HG02870 (cell line): ENCODE measurements at regions not wholly inside any gene's neighbourhood (a gene's known extent, or its start where the extent isn't known, plus 50 kb on each side); places are given as distances from the start of the nearest gene placed in this dataset.
"Not testable (repeated sequence)": the region's sequence is repeated elsewhere in the genome, so short reads cannot be mapped to it uniquely, and the experiment has no call there.

Experiments
- ATAC-seq: cut with Tn5 transposase; IDR thresholded peaks from one replicate; pipeline ENCODE4 v1.9.1; 2021; ENCODE audit warnings: mild to moderate bottlenecking, moderate library complexity; ENCODE audit not compliant: unreplicated experiment

DNA sequence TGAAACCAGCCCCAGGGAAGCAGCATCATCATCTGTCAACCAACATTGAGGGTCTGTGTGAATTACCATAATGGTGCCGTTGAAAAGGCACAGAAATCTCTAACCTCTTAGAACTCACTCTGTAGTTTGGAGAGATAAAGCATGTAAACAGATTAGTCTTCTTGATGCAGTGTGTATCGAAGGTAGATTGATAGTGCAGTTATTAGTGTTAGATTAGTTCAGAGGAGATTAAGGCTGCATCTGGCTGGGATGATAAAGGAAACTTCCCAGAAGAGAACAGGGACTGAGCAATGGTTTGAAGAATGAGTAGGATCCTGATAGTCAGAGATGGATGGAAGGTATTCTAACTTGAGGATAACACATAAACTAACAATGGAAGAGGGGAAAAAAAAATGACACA is 651.5 kb downstream of the TLE1 start:
- ATAC-seq, result no peak

DNA sequence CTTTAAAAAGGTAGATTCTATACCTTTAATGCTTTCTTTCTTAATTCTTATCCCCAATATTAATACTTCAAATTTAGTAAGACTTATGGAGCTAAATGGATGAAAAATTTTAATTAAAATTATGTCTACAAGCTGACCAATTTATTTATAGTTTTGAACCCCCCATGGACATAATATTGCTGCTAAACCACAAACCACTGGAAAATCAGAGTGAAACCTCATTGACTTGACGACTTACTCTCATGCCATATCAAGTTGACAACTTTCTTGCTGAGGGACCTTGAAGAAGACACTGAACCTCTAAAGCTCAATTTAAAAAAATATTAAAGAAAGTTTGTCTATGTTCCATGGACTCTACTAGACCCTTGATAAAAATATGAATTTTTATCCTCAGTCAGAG is 653.7 kb downstream of the TLE1 start:
- no peak for ATAC-seq

DNA sequence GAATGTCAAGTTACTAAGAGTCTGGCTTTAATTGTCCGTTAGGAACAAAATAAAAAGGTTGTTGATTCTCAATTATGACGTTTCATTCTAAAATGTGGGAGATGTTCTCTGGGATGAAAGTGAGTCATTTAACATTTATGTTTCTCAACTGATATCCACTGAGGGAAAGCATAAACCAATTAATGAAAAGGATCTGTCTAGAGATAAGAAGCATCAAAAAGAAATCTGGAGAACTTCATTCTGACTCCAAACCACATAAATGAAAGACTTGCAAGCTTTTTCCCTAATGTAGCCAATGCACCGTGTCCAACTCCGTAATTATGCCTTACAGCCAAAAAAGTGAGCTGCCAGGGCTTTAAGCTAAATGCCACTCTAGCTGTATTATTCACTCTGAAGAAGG is 654.2 kb downstream of the TLE1 start:
- ATAC-seq, result no peak

DNA sequence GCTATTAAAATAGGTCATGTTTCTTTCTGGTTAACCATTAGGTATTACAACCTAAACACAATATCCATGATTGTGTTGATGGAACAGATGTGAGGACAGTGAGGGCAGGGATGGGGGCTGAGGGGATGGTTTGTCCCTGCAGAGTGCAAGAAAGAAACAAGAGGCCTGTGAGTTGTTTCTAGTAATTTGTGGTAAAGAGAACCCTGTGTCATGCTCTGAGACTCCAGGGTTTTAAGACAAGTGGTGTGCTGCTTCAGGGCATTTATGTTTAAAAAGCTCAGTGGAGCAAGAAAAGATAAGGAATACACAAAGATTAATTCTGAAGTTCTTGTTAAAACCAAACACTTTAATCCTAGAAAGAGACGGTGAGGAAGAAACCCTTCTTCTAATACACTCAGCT is 656.5 kb downstream of the TLE1 start:
- ATAC-seq, result no peak

DNA sequence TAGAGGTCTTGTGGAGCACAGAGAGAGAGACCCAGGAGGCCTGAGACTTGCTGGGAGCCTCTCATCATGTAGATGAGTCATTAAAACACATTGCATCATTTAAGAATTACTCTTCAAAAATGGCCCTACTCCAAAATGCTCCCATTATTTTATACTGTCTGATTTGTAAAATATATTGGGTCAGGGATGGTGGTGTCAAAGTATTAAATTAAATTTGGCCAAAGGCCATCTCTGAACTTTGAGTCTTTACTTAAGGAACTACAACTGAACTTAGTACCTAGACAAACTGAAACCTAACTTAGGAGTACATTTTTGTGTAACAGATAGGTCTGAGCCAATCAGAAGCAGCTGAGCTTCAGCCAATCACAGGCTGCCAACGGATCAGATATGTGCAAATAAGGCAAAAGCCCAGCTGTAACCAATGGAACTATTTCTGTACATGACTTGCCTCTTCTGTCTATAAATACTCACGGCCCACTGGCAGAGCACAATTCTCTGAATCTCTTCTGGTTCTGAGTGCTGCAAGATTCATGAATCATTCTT is 657.2 kb downstream of the TLE1 start:
- no peak for ATAC-seq

DNA sequence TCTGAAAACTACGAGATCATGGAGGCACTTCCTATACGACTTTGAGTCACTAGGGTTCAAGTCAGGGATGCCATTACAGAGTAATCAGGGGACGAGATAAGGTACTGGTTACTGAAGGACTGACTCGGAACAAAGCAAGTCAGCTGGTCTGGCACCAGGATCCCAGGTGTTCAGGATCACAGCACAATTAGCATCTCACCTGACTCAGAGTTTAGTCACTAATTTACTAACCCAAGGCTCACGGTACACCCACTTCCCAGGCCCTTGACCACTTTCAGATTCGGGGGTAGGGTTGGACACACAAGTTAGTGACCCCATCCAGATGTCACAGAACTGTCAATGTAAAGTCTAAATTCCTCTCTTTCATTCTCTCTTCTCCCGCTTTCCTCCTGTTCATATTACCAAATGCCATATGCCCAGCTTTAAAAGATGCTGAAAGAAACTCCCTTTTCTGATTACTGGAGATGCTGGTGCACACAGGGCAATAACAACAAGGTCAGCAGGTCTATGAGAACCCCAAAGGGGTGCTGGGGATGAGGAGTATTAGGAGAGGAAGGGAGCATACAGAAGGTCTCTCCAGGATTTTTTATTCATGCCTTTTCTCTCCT is 657.8 kb downstream of the TLE1 start:
- no peak for ATAC-seq

DNA sequence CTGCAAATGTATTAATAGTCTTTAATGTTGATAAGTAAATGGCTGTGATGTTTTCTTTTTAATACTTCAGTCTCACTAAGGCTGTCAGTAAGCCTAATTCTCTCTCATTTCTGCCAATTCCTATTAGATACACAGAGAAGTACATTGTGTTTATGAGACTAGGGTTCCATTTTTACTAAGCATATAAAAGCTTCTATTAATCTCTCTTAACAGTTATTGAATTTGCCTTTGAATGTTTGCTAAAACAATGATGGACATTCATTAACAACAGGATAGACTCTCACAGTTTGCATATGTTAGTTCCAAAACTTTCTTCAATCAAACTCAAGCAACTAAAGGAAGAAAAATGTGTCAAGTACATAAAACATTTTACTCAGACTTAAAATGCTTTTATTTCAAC is 659.3 kb downstream of the TLE1 start:
- ATAC-seq, result no peak

DNA sequence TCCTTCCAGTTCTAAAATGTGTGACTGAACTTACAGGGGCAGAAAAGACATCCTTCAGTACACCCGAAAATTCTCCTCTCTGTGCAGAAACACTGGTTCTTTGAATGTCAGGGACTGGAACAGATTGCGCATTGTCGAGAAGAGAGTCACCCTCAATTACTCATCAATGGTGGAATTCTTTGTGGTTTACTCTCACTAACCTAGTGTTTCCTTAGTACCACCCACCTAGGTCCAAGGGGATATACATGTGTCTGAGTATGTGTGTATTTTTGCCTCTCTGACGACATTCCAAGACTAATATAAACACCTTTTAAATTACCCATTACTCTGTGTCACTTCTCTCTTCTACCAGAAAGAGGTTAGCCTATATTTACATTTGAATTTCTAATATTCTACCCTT is 660.8 kb downstream of the TLE1 start:
- ATAC-seq, result no peak

DNA sequence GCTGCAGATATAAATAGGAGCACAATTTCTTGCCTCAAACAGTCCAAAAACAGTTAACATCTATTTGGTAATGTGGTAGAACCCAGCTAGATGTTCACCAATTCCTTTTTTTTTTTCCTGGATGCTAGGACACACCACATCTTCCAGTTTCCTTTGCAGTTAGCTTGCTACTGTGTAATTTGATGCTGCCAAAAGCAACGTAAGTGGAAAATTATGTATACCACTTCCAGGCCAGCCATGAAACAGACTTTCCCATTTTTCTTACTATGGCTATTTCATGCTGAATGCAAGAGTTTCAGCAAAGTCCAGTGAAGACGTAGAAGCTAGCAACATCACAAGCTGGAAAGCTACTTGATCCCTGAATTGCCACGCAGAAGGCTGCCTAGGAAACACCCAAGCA is 667.2 kb downstream of the TLE1 start:
- no peak for ATAC-seq

DNA sequence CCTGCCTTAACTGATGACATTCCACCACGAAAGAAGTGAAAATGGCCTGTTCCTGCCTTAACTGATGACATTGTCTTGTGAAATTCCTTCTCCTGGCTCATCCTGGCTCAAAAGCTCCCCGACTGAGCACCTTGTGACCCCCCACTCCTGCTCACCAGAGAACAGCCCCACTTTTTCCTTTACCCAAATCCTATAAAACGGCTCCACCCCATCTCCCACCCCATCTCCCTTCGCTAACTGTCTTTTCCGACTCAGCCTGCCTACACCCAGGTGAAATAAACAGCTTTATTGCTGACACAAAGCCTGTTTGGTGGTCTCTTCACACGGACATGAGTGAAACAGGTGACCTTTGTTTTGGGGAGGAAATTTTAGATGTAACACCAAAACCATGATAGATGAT is 674.4 kb downstream of the TLE1 start:
- not testable (repeated sequence) for ATAC-seq

DNA sequence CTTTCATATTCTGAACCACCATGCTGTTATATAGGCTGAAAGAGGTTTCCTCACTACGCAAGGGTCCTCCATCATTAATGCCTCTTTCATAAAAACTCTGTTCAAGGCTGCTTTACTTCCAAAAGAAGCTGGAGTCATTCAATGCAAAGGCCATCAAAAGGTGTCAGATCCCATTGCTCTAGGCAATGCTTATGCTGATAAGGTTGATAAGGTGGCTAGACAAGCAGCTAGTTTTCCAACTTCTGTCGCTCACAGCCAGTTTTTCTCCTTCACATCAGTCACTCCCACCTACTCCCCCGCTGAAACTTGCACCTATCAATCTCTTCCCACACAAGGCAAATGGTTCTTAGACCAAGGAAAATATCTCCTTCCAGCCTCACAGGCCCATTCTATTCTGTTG is 676.2 kb downstream of the TLE1 start:
- ATAC-seq, result not testable (repeated sequence)

DNA sequence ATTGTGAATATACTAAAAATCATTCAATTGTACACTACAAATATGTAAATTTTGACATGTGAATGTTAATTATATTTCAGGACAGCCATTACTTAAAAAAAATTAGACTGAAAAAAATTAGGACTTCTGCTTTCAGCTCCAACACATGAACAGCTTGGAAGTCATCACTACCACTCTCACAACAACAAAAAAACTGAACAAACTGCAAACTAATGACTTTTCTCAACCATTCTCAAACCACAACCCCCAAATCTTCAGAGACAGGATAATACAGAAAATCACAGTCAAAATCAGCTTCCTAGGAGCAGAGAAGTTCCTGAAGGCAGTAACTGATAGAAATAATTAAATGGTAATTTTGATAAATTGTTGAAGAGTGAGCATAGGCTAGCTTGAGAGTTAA is 686.4 kb downstream of the TLE1 start:
- no peak for ATAC-seq

DNA sequence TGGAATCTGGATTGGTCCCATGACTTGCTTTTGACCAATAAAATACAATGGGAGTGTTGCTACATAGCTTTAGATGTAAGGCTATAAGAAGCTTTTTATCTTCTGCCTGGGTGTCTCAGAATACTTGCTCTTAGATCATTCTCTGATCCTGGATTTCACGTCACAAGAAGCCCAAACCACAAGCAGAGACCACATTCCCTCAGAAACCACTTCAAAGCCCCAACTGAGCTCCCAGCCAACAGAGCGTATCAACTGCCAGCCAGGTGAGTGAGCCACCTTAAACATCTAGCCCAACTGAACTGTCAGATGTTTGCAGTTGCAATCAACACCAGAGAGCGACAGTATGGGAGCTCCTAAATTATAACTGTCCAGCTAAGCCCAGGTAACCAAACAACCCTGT is 687.1 kb downstream of the TLE1 start:
- no peak for ATAC-seq

DNA sequence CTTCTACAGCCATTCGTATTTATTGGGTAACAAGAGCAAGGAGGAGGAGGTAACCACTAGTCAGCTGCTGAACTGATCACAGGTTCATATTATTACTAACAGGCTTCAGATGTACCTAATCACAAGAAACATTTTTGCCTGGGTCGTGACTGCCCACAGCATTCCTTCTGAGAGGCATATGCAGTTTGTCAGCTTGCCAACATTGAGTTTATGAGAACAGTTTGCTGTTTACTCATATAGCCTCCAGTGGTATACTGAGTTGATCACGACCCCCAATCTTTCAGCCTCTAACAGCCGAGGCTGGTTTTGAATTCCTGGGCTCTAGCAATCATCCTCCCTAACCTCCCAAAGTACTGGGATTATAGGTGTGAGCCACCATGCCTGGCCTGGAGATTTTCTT is 693.6 kb downstream of the TLE1 start:
- no peak for ATAC-seq

DNA sequence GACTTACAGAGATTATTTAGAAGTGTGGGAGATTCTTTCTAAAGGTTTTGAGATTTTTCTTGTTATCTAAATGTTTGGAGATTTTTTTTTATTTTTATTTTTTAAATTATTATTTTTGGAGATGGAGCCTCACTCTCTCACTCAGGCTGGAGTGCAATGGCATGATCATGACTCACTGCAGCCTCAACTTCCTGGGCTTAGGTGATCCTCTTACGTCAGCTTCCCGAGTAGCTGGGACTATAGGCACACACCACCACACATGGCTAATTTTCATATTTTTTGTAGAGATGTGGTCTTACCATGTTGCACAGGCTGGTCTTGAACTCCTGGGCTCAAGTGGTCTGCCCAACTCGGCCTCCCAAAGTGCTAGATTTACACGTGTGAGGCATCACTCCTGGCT is 694.5 kb downstream of the TLE1 start:
- ATAC-seq, result no peak

DNA sequence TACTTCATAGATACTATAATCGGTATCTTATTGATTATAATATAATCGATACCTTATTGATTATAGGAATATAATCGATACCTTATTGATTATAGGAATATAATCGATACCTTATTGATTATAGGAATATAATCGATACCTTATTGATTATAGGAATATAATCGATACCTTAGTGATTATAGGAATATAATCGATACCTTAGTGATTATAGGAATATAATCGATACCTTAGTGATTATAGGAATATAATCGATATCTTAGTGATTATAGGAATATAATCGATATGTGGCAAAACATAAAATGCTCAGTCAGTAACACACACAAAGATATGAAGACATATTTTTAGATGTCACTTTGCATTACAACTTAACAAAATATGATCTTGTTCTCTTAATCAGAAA is 703.8 kb downstream of the TLE1 start:
- not testable (repeated sequence) for ATAC-seq

DNA sequence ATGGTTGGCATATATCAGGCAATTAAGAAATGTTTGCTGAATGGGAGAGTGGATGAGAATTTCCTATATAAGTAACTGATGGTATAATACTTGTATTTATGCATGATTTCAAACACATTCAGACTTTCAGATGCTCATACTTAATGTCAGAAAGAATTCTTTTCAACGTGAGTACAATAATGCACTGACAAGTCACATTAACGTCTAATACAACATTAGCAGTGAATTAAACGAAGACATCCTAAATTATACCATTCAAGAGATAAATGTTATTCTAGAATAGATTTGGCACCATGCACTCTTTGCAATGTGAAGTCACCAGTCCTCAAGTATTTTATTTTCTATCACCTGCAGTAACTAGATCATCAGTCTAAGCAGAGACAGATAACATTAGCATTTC is 712.9 kb downstream of the TLE1 start:
- ATAC-seq, result no peak

DNA sequence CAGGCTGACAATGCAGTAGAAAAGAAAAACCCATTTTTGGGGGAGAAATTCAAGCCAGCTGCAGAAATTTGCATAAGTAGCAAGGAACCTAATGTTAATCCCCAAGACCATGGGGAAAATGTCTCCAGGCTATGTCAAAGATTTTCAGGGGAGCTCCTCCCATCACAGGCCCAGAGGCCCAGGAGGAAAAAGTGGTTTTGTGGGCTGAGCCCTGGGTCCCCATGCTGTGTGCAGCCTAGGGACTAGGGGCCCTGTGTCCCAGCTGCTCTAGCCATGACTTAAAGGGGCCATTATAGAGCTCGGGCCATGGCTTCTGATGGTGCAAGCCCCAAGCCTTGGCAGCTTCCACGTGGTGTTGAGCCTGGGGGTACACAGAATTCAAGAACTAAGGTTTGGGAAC is 719.0 kb downstream of the TLE1 start:
- not testable (repeated sequence) for ATAC-seq

DNA sequence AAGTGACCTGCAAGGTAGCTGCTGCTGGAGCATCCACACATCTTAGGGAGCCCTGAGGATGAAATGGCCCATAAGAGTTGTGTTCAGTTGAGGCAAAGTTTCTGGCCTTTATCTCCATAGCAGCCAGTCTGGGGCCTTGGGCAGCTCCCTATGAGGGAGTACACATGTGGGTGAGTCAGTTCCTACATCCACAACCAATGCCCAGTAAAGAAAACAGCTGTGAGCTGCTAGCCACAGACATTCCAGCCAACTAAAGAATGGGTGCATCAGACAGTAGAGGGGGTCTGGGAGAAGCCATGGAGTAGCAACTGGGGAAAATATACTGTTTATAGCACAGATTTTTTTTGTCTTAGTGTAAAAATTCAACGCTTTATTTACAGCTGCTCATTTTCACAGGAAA is 720.7 kb downstream of the TLE1 start:
- ATAC-seq, result no peak

DNA sequence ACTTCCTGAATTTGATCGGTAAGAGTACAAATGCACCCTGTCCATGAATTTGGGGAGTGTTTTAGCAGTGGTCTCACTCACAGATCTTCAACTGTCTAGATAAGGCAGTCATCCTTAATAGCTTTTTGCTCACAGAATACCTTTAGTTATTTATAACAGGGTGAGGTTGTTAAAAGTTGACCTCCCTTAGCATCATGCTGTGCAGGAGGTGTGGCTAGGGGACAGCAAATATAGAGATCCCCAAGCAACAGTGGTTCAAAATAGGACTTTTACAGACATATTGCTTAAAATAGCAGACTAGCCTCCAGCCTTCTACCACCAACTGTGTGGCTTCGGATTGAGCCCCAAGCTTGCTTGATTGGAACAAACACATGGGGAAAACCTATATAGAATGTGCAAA is 724.4 kb downstream of the TLE1 start:
- no peak for ATAC-seq

DNA sequence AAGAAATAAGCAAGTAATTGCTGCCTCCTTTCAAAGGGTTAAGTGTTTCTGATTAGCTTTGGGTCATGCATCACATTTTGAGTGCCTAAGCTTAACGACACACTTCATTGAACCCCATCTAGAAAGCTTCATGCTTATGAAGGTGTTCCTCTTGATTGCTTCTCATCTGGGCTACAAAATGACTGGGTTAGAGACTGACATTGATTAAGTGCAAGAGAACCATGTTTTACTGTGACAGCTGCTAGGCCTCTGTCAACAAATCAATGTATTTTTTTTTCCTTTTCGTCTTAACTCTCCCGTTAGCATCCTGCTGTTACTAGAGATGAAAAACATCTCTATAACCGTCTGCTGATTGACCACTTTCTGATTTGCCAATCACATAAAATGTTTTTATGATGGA is 725.0 kb downstream of the TLE1 start:
- ATAC-seq, result no peak

DNA sequence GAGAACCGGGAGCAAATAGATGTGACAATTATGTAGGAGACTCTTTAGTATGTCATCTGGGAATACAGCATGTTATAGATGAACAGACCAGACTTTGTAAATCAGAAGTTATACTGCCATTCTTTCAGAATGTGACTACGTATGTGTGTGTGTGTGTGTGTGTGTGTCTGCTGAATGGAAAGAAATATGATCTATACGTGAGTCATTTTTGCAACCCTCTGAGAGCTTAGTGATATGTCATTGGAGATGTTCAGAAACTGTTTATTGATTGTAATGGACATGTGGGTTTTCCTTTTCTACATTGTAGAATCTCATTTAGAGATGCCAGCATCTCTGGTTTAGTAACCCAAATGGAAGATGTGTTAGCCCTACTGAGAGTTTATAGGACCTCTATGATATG is 731.5 kb downstream of the TLE1 start:
- ATAC-seq, result no peak

DNA sequence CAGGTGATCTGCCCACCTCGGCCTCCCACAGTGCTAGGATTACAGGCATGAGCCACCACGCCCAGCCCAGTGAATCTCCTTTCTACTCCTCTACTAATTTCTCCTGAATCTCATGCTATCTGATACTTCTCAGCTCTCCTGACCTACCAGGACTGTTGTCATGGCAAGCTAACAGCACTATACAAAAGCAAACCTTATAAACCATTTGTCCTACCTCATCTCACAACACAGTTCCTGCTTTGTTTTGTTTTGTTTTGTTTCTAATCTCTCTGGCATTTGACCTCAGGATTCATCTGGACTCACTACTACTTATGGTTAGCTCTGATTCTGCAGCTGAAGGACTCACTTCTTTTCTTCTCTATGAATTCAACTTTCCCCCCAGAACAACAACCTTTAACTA is 734.8 kb downstream of the TLE1 start:
- ATAC-seq, result no peak
